IPS-20b (cell line): ENCODE measurements at regions not wholly inside any gene's neighbourhood (a gene's known extent, or its start where the extent isn't known, plus 50 kb on each side); places are given as distances from the start of the nearest gene placed in this dataset.
"Not testable (repeated sequence)": the region's sequence is repeated elsewhere in the genome, so short reads cannot be mapped to it uniquely, and the experiment has no call there.

Experiments used
- H3K27ac ChIP-seq: one replicate; pipeline ENCODE4 v1.5.1; 2013; ENCODE audit warnings: low read length
- H3K27me3 ChIP-seq: 2 replicates; pipeline ENCODE4 v1.6.1; 2013; ENCODE audit warnings: mild to moderate bottlenecking, low read length, inconsistent platforms; ENCODE audit not compliant: insufficient read depth
- H3K36me3 ChIP-seq: 2 replicates; pipeline ENCODE4 v1.6.1; 2013; ENCODE audit warnings: low read depth, mild to moderate bottlenecking, inconsistent platforms, low read length, moderate library complexity; ENCODE audit not compliant: insufficient read depth
- H3K4me1 ChIP-seq: 2 replicates; pipeline ENCODE4 v1.6.1; 2013; ENCODE audit warnings: mild to moderate bottlenecking, control low read depth, inconsistent platforms, low read length, moderate library complexity; ENCODE audit not compliant: insufficient read depth
- H3K4me3 ChIP-seq: 2 replicates; pipeline ENCODE4 v1.5.1; 2013; ENCODE audit warnings: mild to moderate bottlenecking, low read length, inconsistent platforms
- H3K9ac ChIP-seq: 2 replicates; pipeline ENCODE4 v1.6.1; 2013; ENCODE audit warnings: low read depth, mild to moderate bottlenecking, inconsistent platforms, low read length, moderate library complexity
- H3K9me3 ChIP-seq: 2 replicates; pipeline ENCODE4 v1.6.1; 2013; ENCODE audit warnings: mild to moderate bottlenecking, low read depth, low read length, inconsistent platforms; ENCODE audit not compliant: insufficient read depth

DNA sequence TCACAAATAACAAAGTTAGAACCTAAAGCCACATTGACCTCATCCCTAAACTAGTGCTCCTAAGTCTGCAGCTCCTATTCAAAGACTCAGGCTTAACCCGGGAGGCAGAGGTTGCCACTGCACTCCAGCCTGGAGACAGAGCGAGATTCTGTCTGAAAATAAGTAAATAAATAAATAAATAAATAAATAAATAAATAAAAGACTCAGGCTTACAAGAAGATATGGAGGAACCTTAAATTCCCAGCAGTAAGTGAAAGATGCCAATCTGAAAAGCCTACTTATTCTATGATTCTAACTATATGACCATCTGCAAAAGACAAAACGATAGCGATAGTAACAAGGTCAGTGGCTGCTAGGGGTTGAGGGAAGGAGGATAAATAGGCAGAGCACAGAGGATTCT, 101.7 kb downstream of the DDX1 start:
- Histone ChIP-seq H3K36me3 (no peaks in the 10 kb centered on the region), H3K27me3 (no peaks in the 10 kb centered on the region), H3K4me1 (no peaks in the 10 kb centered on the region), H3K9me3 (no peaks in the 10 kb centered on the region), H3K27ac (no peak overlapping the region), H3K9ac (no peak overlapping the region), H3K4me3 (no peak overlapping the region)

GRCh38 chr2:15693926-15694588, 102.4 kb downstream of the DDX1 start:
- Histone ChIP-seq H3K4me1 (no peaks in the 10 kb centered on the region), H3K9ac (no peak overlapping the region), H3K27ac (no peak overlapping the region), H3K36me3 (no peaks in the 10 kb centered on the region), H3K9me3 (no peaks in the 10 kb centered on the region), H3K27me3 (no peaks in the 10 kb centered on the region), H3K4me3 (no peak overlapping the region)

GRCh38 chr2:15694589-15694986, 102.9 kb downstream of the DDX1 start:
- Histone ChIP-seq H3K4me3 (no peak overlapping the region), H3K9ac (no peak overlapping the region), H3K9me3 (no peaks in the 10 kb centered on the region), H3K27me3 (no peaks in the 10 kb centered on the region), H3K27ac (no peak overlapping the region), H3K36me3 (no peaks in the 10 kb centered on the region), H3K4me1 (no peaks in the 10 kb centered on the region)

DNA sequence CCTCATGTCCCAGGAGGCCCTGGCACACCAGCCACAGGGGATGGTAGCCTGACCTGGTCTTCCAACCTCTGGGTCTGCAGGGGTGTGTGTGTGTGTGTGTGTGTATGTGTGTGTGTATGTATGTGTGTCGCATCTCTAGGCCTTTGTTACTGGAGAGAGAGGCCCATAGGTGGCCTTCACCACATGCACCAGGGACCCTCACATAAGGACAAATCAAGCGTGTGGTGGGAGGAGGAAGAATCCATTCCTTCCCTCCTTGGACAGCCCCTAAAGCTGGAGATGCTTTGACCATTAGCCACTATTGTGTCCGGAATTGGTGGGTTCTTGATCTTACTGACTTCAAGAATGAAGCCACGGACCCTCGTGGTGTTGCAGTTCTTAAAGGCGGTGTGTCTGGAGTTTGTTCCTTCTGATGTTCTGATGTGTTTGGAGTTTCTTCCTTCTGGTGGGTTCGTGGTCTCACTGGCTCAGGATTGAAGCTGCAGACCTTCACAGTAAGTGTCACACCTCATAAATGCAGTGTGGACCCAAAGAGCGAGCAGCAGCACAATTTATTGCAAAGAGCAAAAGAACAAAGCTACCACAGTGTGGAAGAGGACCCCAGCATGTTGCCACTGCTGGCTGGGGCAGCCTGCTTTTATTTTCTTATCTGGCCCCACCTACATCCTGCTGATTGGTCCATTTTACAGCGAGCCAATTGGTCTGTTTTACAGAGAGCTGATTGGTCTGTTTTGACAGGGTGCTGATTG, 104.1 kb downstream of the DDX1 start:
- Histone ChIP-seq H3K4me1 (no peaks in the 10 kb centered on the region), H3K36me3 (no peaks in the 10 kb centered on the region), H3K9me3 (no peaks in the 10 kb centered on the region), H3K27ac (no peak overlapping the region), H3K27me3 (no peaks in the 10 kb centered on the region), H3K4me3 (no peak overlapping the region), H3K9ac (no peak overlapping the region)

- not testable (repeated sequence) for H3K9ac ChIP-seq, H3K4me1 ChIP-seq, H3K4me3 ChIP-seq, H3K36me3 ChIP-seq, H3K9me3 ChIP-seq, H3K27me3 ChIP-seq, H3K27ac ChIP-seq
Measured at GRCh38 chr2:15696606-15697170, 105.0 kb downstream of the DDX1 start.

DNA sequence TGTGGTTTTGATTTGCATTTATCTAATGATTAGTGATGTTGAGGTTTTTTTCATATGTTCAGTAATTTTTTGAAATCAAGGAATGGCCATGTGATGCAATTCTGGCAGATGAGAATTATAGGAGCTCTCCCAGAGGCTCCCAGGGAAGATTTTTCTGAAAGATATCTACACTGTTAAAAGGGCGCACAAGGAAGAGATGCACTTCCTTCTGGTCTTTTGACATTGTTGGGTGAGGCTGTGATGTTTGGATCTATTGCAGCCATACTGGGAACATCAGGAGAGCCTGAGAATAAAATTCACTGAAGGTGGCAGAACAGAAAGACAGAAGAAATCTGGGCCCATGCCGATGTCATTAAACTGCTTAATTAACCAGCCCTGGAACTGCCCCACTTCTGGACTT, 108.5 kb downstream of the DDX1 start:
- no peak overlapping the region for H3K4me3 ChIP-seq
- H3K4me1 ChIP-seq: no peaks in the 10 kb centered on the region
- no peaks in the 10 kb centered on the region for H3K27me3 ChIP-seq

DNA sequence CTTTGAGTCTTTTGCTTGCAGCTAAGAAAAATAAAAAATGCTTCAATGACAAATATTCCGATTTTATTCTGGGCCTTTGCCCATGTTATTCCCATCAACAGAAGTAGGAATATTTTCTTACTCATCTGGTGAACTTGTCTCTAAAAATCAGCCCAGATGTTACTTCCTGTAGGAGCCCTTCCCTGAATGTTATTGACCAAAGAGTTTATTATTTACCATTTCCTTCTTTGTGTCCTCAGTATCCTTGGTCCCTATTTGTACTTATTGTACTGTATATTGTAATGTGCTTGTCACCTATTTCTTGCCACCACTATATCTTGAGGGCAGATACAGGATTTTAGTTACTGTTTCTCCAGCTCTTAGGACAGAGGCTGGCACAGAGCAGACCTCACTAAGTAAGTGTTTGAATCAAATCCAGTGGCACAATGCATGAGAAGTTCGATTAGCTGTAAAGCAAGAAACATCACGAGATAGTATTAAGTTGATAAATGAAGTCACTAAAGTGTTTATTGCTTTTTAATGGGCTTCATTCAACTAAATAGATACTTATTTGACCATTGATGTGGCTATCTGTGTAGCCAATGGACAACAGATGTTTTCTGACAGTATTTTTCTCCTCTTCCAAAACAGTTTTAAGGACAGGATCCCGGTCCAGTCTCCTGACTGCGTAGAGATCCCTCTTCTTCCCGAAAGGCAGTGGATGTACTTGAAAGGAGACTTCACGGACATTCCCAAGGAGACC, 109.1 kb downstream of the DDX1 start:
- H3K4me3 ChIP-seq: no peak overlapping the region
- H3K4me1 ChIP-seq: no peaks in the 10 kb centered on the region
- H3K9ac ChIP-seq: no peak overlapping the region
- H3K9me3 ChIP-seq: no peaks in the 10 kb centered on the region
- no peaks in the 10 kb centered on the region for H3K36me3 ChIP-seq
- H3K27ac ChIP-seq: no peak overlapping the region
- no peaks in the 10 kb centered on the region for H3K27me3 ChIP-seq

More for the DNA sequence above, 108.5 kb downstream of the DDX1 start:
- H3K9ac ChIP-seq: no peak overlapping the region
- no peaks in the 10 kb centered on the region for H3K9me3 ChIP-seq
- H3K36me3 ChIP-seq: no peaks in the 10 kb centered on the region
- H3K27ac ChIP-seq: no peak overlapping the region

DNA sequence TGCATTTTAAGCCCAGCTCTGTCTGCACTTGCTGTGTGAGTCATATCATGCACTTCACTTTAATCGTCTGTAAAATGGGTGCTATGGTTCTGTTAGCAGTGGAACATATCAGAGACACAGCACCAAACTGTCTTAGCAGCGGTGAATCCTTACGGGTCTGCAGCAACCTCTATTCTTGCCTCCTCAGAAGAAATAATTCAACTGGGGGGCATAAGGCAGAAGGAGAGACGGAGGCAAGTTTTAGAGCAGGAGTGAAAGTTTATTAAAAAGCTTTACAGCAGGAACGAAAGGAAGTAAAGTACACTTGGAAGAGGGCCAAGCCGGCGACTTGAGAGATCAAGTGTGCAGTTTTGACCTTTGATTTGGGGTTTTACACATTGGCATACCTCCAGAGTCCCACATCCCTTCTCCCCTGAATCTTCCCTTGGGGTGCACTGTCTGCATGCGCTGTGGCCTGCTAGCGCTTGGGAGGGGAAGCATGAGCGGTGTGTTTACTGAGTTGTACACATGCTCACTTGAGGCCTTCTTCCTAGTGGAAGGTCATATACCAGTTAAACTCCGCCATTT, 109.8 kb downstream of the DDX1 start:
- Histone ChIP-seq H3K27ac (no peak overlapping the region), H3K4me1 (no peaks in the 10 kb centered on the region), H3K27me3 (no peaks in the 10 kb centered on the region), H3K9ac (no peak overlapping the region), H3K4me3 (no peak overlapping the region), H3K9me3 (no peaks in the 10 kb centered on the region), H3K36me3 (no peaks in the 10 kb centered on the region)

DNA sequence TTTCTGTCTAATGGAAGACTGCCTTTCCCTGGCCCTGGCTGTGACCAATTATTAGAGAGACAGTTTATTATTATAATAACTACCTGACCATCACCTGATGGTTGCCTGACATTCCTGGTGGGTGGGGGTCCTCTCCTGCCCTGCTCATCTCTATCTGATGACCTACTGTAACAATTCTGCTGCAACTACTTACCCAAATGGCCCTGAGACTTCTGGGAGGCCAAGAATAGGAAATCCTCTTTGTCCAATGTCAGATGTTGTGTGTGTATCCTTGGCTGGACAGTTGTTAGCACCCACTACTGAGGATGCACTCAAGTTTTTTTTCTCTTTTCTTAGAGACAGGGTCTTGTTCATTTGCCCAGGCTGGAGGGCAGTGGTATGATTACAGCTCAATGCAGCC, 110.3 kb downstream of the DDX1 start:
- no peaks in the 10 kb centered on the region for H3K9me3 ChIP-seq
- no peaks in the 10 kb centered on the region for H3K4me1 ChIP-seq
- no peak overlapping the region for H3K9ac ChIP-seq
- H3K4me3 ChIP-seq: no peak overlapping the region
- H3K27ac ChIP-seq: no peak overlapping the region
- no peaks in the 10 kb centered on the region for H3K27me3 ChIP-seq
- H3K36me3 ChIP-seq: no peaks in the 10 kb centered on the region

DNA sequence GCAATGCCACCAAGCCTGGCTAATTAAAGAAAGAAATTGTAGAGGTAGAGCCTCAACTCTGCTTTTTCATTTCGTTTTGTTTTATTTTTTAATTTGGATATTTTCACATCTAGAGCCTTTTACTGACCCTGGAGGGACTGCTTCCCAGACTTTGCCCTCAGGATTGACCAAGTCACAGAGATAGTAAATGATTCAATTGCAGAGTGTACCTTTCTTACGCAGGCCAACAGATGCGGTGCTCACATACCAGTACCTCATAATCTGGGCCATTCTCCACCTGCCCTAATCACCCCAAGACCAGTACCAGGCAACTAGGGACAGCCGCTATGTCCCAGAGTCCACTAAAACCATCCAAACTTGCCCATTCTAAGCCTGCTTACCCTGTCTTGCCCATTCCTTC, 110.8 kb downstream of the DDX1 start:
- Histone ChIP-seq H3K27me3 (no peaks in the 10 kb centered on the region), H3K36me3 (no peaks in the 10 kb centered on the region), H3K9ac (no peak overlapping the region), H3K4me1 (no peaks in the 10 kb centered on the region), H3K9me3 (no peaks in the 10 kb centered on the region), H3K4me3 (no peak overlapping the region), H3K27ac (no peak overlapping the region)

- H3K9ac ChIP-seq: no peak overlapping the region
- H3K27me3 ChIP-seq: no peaks in the 10 kb centered on the region
- no peak overlapping the region for H3K27ac ChIP-seq
- no peaks in the 10 kb centered on the region for H3K36me3 ChIP-seq
- H3K4me3 ChIP-seq: no peak overlapping the region
- no peaks in the 10 kb centered on the region for H3K9me3 ChIP-seq
- no peaks in the 10 kb centered on the region for H3K4me1 ChIP-seq
Measured at GRCh38 chr2:15703365-15703869, 111.7 kb downstream of the DDX1 start.
